ENCODE measurements at regions not wholly inside any gene's neighbourhood (a gene's known extent, or its start where the extent isn't known, plus 50 kb on each side); places are given as distances from the start of the nearest gene placed in this dataset.

- TF ChIP-seq CTCF (IDR thresholded peaks at IDR 0.05) (no peak), NFIC (IDR thresholded peaks at IDR 0.05; ENCODE audit: borderline replicate concordance) (peak; percentile 85), RFX5 (IDR thresholded peaks at IDR 0.05; ENCODE audit: low read length) (no peak), GATA2 (CRISPR knock-in tag; IDR thresholded peaks at IDR 0.05) (no peak), FOSL2 (IDR thresholded peaks at IDR 0.05; ENCODE audit: borderline replicate concordance, low read depth) (peak; percentile 83), RCOR1 (IDR thresholded peaks at IDR 0.05; ENCODE audit: low read length) (no peak), MEF2A (IDR thresholded peaks at IDR 0.05; ENCODE audit: borderline replicate concordance, low read depth) (peak; percentile 68), GABPA (IDR thresholded peaks at IDR 0.05; ENCODE audit: low read depth) (no peak), RXRA (IDR thresholded peaks at IDR 0.05; ENCODE audit: borderline replicate concordance, low read depth) (peak; percentile 70; the same call in 1 of the 2 replicates), PBX3 (IDR thresholded peaks at IDR 0.05) (peak; percentile 75), CHD2 (IDR thresholded peaks at IDR 0.05; ENCODE audit: low read length, partially characterized antibody) (no peak), FOXJ3 (CRISPR knock-in tag; IDR thresholded peaks at IDR 0.05) (no peak), ELF1 (IDR thresholded peaks at IDR 0.05) (no peak), TCF12 (IDR thresholded peaks at IDR 0.05) (peak; percentile 91), NRF1 (IDR thresholded peaks at IDR 0.05; ENCODE audit: low read depth, low read length) (no peak), TEAD4 (IDR thresholded peaks at IDR 0.05; ENCODE audit: borderline replicate concordance, insufficient read depth) (peak; percentile 80)
- TF ChIP-seq, protein P1, sequence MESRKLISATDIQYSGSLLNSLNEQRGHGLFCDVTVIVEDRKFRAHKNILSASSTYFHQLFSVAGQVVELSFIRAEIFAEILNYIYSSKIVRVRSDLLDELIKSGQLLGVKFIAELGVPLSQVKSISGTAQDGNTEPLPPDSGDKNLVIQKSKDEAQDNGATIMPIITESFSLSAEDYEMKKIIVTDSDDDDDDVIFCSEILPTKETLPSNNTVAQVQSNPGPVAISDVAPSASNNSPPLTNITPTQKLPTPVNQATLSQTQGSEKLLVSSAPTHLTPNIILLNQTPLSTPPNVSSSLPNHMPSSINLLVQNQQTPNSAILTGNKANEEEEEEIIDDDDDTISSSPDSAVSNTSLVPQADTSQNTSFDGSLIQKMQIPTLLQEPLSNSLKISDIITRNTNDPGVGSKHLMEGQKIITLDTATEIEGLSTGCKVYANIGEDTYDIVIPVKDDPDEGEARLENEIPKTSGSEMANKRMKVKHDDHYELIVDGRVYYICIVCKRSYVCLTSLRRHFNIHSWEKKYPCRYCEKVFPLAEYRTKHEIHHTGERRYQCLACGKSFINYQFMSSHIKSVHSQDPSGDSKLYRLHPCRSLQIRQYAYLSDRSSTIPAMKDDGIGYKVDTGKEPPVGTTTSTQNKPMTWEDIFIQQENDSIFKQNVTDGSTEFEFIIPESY (IDR thresholded peaks at IDR 0.05; ENCODE audit: borderline replicate concordance, low read depth) = peak; percentile 68; the same call in 1 of the 2 replicates
- TF ChIP-seq, protein P2, sequence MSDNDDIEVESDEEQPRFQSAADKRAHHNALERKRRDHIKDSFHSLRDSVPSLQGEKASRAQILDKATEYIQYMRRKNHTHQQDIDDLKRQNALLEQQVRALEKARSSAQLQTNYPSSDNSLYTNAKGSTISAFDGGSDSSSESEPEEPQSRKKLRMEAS (IDR thresholded peaks at IDR 0.05; ENCODE audit: low read depth) = peak; percentile 77
- TF ChIP-seq, protein P3, sequence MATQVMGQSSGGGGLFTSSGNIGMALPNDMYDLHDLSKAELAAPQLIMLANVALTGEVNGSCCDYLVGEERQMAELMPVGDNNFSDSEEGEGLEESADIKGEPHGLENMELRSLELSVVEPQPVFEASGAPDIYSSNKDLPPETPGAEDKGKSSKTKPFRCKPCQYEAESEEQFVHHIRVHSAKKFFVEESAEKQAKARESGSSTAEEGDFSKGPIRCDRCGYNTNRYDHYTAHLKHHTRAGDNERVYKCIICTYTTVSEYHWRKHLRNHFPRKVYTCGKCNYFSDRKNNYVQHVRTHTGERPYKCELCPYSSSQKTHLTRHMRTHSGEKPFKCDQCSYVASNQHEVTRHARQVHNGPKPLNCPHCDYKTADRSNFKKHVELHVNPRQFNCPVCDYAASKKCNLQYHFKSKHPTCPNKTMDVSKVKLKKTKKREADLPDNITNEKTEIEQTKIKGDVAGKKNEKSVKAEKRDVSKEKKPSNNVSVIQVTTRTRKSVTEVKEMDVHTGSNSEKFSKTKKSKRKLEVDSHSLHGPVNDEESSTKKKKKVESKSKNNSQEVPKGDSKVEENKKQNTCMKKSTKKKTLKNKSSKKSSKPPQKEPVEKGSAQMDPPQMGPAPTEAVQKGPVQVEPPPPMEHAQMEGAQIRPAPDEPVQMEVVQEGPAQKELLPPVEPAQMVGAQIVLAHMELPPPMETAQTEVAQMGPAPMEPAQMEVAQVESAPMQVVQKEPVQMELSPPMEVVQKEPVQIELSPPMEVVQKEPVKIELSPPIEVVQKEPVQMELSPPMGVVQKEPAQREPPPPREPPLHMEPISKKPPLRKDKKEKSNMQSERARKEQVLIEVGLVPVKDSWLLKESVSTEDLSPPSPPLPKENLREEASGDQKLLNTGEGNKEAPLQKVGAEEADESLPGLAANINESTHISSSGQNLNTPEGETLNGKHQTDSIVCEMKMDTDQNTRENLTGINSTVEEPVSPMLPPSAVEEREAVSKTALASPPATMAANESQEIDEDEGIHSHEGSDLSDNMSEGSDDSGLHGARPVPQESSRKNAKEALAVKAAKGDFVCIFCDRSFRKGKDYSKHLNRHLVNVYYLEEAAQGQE (IDR thresholded peaks at IDR 0.05; ENCODE audit: low read depth, low read length) = peak; percentile 46; the same call in 1 of the 2 replicates
Measured at GRCh38 chr1:234925440-234926263, 203.0 kb downstream of the TOMM20 start (continued).

Data from SK-N-SH (cell line).